ENCODE measurements at regions not wholly inside any gene's neighbourhood (a gene's known extent, or its start where the extent isn't known, plus 50 kb on each side); places are given as distances from the start of the nearest gene placed in this dataset.

DNA sequence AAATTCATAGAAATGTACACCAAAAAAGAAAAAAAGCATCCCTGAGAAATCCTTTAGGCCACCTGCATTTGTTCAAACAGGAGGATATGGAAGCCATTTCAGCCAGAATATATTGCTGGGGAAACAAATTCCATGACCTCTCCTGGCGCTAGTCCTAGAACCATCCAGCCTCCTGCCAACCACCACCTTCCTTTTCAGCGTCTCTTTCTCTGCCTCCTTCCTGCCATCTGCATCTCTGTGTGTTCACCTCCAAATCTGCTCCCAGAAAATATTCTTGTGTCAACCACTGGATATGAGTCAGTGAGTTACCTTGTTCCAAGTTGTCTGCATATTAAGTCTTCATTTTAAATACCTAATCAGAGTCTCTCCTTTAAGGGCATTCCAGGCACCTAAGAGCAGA, 50.6 kb upstream of the NPY start:
- H3K27ac Mint-ChIP-seq: no peak overlapping the region
- Histone ChIP-seq H3K9me3 (ENCODE audit: control insufficient read depth in 2 of 2, low read length in 2 of 2) (no peaks in the 10 kb centered on the region), H3K4me1 (ENCODE audit: control insufficient read depth, insufficient read depth, low read length, poor library complexity, severe bottlenecking) (no peaks in the 10 kb centered on the region), H3K27me3 (ENCODE audit: control insufficient read depth, insufficient read depth, low read length) (peaks cover 3% of the 10 kb centered on the region), H3K36me3 (ENCODE audit: control insufficient read depth, insufficient read depth, low read length) (no peaks in the 10 kb centered on the region), H3K27ac (ENCODE audit: insufficient read depth, low read length, poor library complexity, severe bottlenecking) (no peak overlapping the region), H3K4me3 (ENCODE audit: low read depth, low read length) (no peak overlapping the region)
- H3K9me3 Mint-ChIP-seq: peaks cover 0 to 1% (median 0%) of the 10 kb centered on the region in 7 donors
- no peak for DNase-seq
- H3K4me3 Mint-ChIP-seq: no peak overlapping the region
- ATAC-seq (ENCODE audit: low read depth in 2 of 2): no peak
- H3K36me3 Mint-ChIP-seq: no peaks in the 10 kb centered on the region
- H3K4me1 Mint-ChIP-seq: peaks cover 0 to 4% (median 3%) of the 10 kb centered on the region in 4 donors
- peaks cover 13% of the 10 kb centered on the region for H3K27me3 Mint-ChIP-seq
